Left ventricle myocardium superior (tissue), 1 donor: ENCODE measurements at regions not wholly inside any gene's neighbourhood (a gene's known extent, or its start where the extent isn't known, plus 50 kb on each side); places are given as distances from the start of the nearest gene placed in this dataset.

Experiments
- ATAC-seq: fragments of 200-7000 bp; cut with Tn5 transposase; one replicate; pipeline ENCODE4 v1.9.1; 2020; ENCODE audit warnings: mild to moderate bottlenecking, moderate library complexity
- DNase-seq: peaks from one replicate; pipeline ENCODE4 v3.0.0-alpha.2; 2020
- intact Hi-C: fragments of 100-400 bp; cut with micrococcal nuclease; formaldehyde crosslinking; loops from one replicate; pipeline ENCODE4 v1.11.0; 2022
- donor health status: DM: no; HTN: yes; CAD: no; lungs with severe emphysema.

GRCh38 chr10:78814407-78814806, 254.4 kb upstream of the ZMIZ1 start:
- ATAC-seq = no peak
- no peak for DNase-seq

GRCh38 chr10:78815702-78816334, 252.9 kb upstream of the ZMIZ1 start:
- DNase-seq (no peak), ATAC-seq (no peak)
- intact Hi-C loops = no loop called here

More at GRCh38 chr10:78814407-78814806, 254.4 kb upstream of the ZMIZ1 start:
- intact Hi-C loops = no loop called here

- intact Hi-C loops = no loop called here
- ATAC-seq (peak; percentile 84), DNase-seq (no peak)
Measured at GRCh38 chr10:78817361-78817760, 251.4 kb upstream of the ZMIZ1 start.

GRCh38 chr10:78817804-78818203, 251.0 kb upstream of the ZMIZ1 start:
- intact Hi-C loops = no loop called here
- no peak for DNase-seq

GRCh38 chr10:78819361-78820006, 249.3 kb upstream of the ZMIZ1 start:
- intact Hi-C loops = no loop called here
- no peak for DNase-seq

More at GRCh38 chr10:78817804-78818203, 251.0 kb upstream of the ZMIZ1 start:
- ATAC-seq = no peak

GRCh38 chr10:78820007-78820362, 248.8 kb upstream of the ZMIZ1 start:
- DNase-seq (no peak), ATAC-seq (no peak)
- intact Hi-C loops = no loop called here

More at GRCh38 chr10:78819361-78820006, 249.3 kb upstream of the ZMIZ1 start:
- no peak for ATAC-seq

GRCh38 chr10:78821052-78821451, 247.7 kb upstream of the ZMIZ1 start:
- DNase-seq (no peak), ATAC-seq (no peak)
- intact Hi-C loops = no loop called here

- DNase-seq (no peak), ATAC-seq (no peak)
- intact Hi-C loops = no loop called here
Measured at GRCh38 chr10:78828647-78829539, 239.9 kb upstream of the ZMIZ1 start.

GRCh38 chr10:78829565-78829964, 239.2 kb upstream of the ZMIZ1 start:
- intact Hi-C loops = no loop called here
- no peak for DNase-seq
- ATAC-seq = no peak

GRCh38 chr10:78830062-78830975, 238.4 kb upstream of the ZMIZ1 start:
- intact Hi-C loops = no loop called here
- no peak for DNase-seq
- ATAC-seq = no peak

- intact Hi-C loops = no loop called here
- ATAC-seq = no peak
Measured at GRCh38 chr10:78830976-78831375, 237.8 kb upstream of the ZMIZ1 start.

GRCh38 chr10:78831461-78831860, 237.3 kb upstream of the ZMIZ1 start:
- peak; percentile 53 for DNase-seq
- ATAC-seq = peak; percentile 90
- intact Hi-C loops = no loop called here

More at GRCh38 chr10:78830976-78831375, 237.8 kb upstream of the ZMIZ1 start:
- DNase-seq = no peak

GRCh38 chr10:78832281-78832680, 236.5 kb upstream of the ZMIZ1 start:
- DNase-seq = no peak
- ATAC-seq = no peak
- intact Hi-C loops = no loop called here

- no peak for DNase-seq
- ATAC-seq = no peak
- intact Hi-C loops = no loop called here
Measured at GRCh38 chr10:78838141-78838657, 230.6 kb upstream of the ZMIZ1 start.

- DNase-seq (no peak), ATAC-seq (no peak)
- intact Hi-C loops = no loop called here
Measured at GRCh38 chr10:78843495-78843894, 225.3 kb upstream of the ZMIZ1 start.

- intact Hi-C loops = no loop called here
- no peak for DNase-seq
- ATAC-seq = no peak
Measured at GRCh38 chr10:78844960-78845607, 223.7 kb upstream of the ZMIZ1 start.

GRCh38 chr10:78846071-78846470, 222.7 kb upstream of the ZMIZ1 start:
- ATAC-seq = no peak
- intact Hi-C loops = no loop called here
- DNase-seq = no peak

- intact Hi-C loops = no loop called here
- ATAC-seq = peak; percentile 97
- DNase-seq = peak; percentile 77
Measured at GRCh38 chr10:78846760-78847159, 222.0 kb upstream of the ZMIZ1 start.
